GM23338 (cell line): ENCODE measurements at regions not wholly inside any gene's neighbourhood (a gene's known extent, or its start where the extent isn't known, plus 50 kb on each side); places are given as distances from the start of the nearest gene placed in this dataset.

Experiments used
- CREB1 ChIP-seq: fragments of 250-450 bp; sonication (Bioruptor Pico); IDR thresholded peaks from 2 replicates; pipeline ENCODE4 v1.5.0; 2020; ENCODE audit warnings: low read depth, mild to moderate bottlenecking, moderate library complexity
- EZH2 ChIP-seq: fragments of 200-600 bp; sonication (generic); IDR thresholded peaks from one replicate; pipeline ENCODE4 v1.8.0; 2017; ENCODE audit warnings: antibody characterized with exemption, mild to moderate bottlenecking, low read depth; ENCODE audit not compliant: unreplicated experiment
- EZH2phosphoT487 ChIP-seq: fragments of 200-600 bp; sonication (generic); IDR thresholded peaks from one replicate; pipeline ENCODE4 v1.8.1; 2018; ENCODE audit warnings: antibody characterized with exemption; ENCODE audit not compliant: unreplicated experiment
- JUNB ChIP-seq: IDR thresholded peaks from one replicate; pipeline ENCODE4 v1.6.1; 2016; ENCODE audit warnings: antibody characterized with exemption; ENCODE audit not compliant: unreplicated experiment
- NANOG ChIP-seq: IDR thresholded peaks from 2 replicates; pipeline ENCODE4 v1.6.1; 2016; ENCODE audit warnings: antibody characterized with exemption, borderline replicate concordance
- POLR2AphosphoS5 ChIP-seq: IDR thresholded peaks from 2 replicates; pipeline ENCODE4 v1.6.1; 2016; ENCODE audit warnings: antibody characterized with exemption, low read depth
- ZNF331 ChIP-seq: fragments of 250-450 bp; sonication (Bioruptor Pico); IDR thresholded peaks from 2 replicates; pipeline ENCODE4 v1.5.0; 2020; ENCODE audit warnings: low read depth, mild to moderate bottlenecking, moderate library complexity
- TF ChIP-seq, protein P1 (sequence below), 2 experiments: fragments of 200-600 bp in 1 of 2; sonication (generic) in 1 of 2; conservative IDR thresholded peaks; 2 replicates each; pipeline versions ENCODE4 v1.5.1 to v1.6.1; 2016 to 2017; ENCODE audit warnings: antibody characterized with exemption in 2 of 2, low read depth in 2 of 2, mild to moderate bottlenecking in 2 of 2, moderate library complexity in 1 of 2
- TF ChIP-seq, protein P2 (sequence below): IDR thresholded peaks from one replicate; pipeline ENCODE4 v1.6.1; 2018; ENCODE audit warnings: antibody characterized with exemption; ENCODE audit not compliant: unreplicated experiment

DNA sequence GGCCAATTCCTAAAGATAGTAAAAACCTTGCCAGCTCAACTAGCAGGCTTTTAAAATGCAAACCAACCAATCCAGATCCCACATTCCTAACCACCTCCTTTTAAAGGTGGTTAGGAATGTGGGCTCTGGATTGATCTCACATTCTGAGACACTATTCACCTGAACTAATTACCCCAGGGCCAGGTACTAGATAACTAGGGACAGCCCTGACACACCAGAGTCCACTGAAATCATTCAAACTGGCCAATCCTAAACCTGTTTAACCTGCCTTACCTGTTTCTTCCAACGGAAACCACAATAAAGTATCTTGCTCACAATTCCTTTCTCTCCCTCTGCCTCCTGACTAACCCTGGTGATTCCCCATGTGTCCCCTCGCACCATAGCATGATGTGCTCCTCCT, 168.3 kb upstream of the DMAC1 start:
- TF ChIP-seq CREB1 (CRISPR knock-in tag) (no peak), EZH2 (no peak), JUNB (no peak), ZNF331 (CRISPR knock-in tag) (no peak), NANOG (no peak), POLR2AphosphoS5 (no peak), EZH2phosphoT487 (no peak)
- TF ChIP-seq, protein P1, sequence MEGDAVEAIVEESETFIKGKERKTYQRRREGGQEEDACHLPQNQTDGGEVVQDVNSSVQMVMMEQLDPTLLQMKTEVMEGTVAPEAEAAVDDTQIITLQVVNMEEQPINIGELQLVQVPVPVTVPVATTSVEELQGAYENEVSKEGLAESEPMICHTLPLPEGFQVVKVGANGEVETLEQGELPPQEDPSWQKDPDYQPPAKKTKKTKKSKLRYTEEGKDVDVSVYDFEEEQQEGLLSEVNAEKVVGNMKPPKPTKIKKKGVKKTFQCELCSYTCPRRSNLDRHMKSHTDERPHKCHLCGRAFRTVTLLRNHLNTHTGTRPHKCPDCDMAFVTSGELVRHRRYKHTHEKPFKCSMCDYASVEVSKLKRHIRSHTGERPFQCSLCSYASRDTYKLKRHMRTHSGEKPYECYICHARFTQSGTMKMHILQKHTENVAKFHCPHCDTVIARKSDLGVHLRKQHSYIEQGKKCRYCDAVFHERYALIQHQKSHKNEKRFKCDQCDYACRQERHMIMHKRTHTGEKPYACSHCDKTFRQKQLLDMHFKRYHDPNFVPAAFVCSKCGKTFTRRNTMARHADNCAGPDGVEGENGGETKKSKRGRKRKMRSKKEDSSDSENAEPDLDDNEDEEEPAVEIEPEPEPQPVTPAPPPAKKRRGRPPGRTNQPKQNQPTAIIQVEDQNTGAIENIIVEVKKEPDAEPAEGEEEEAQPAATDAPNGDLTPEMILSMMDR (conservative IDR thresholded peaks at IDR 0.05; ENCODE audit: low read depth in 2 of 2) = no peak
- TF ChIP-seq, protein P2, sequence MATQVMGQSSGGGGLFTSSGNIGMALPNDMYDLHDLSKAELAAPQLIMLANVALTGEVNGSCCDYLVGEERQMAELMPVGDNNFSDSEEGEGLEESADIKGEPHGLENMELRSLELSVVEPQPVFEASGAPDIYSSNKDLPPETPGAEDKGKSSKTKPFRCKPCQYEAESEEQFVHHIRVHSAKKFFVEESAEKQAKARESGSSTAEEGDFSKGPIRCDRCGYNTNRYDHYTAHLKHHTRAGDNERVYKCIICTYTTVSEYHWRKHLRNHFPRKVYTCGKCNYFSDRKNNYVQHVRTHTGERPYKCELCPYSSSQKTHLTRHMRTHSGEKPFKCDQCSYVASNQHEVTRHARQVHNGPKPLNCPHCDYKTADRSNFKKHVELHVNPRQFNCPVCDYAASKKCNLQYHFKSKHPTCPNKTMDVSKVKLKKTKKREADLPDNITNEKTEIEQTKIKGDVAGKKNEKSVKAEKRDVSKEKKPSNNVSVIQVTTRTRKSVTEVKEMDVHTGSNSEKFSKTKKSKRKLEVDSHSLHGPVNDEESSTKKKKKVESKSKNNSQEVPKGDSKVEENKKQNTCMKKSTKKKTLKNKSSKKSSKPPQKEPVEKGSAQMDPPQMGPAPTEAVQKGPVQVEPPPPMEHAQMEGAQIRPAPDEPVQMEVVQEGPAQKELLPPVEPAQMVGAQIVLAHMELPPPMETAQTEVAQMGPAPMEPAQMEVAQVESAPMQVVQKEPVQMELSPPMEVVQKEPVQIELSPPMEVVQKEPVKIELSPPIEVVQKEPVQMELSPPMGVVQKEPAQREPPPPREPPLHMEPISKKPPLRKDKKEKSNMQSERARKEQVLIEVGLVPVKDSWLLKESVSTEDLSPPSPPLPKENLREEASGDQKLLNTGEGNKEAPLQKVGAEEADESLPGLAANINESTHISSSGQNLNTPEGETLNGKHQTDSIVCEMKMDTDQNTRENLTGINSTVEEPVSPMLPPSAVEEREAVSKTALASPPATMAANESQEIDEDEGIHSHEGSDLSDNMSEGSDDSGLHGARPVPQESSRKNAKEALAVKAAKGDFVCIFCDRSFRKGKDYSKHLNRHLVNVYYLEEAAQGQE = no peak
